Retinal pigment epithelial cell (primary cell): ENCODE measurements at regions not wholly inside any gene's neighbourhood (a gene's known extent, or its start where the extent isn't known, plus 50 kb on each side); places are given as distances from the start of the nearest gene placed in this dataset.
"Not testable (repeated sequence)": the region's sequence is repeated elsewhere in the genome, so short reads cannot be mapped to it uniquely, and the experiment has no call there.

ENCODE experiments used
- DNase-seq: peaks from one replicate; pipeline ENCODE4 v3.0.0-alpha.2; 2010; ENCODE audit warnings: low read depth
- H3K4me3 ChIP-seq: 2 replicates; pipeline ENCODE4 v1.5.1; 2011; ENCODE audit warnings: mild to moderate bottlenecking, low read length, control low read depth, moderate library complexity
- CTCF ChIP-seq: conservative IDR thresholded peaks from 2 replicates; pipeline ENCODE4 v1.5.1; 2011; ENCODE audit warnings: low read depth, low read length, control low read depth, inconsistent platforms

DNA sequence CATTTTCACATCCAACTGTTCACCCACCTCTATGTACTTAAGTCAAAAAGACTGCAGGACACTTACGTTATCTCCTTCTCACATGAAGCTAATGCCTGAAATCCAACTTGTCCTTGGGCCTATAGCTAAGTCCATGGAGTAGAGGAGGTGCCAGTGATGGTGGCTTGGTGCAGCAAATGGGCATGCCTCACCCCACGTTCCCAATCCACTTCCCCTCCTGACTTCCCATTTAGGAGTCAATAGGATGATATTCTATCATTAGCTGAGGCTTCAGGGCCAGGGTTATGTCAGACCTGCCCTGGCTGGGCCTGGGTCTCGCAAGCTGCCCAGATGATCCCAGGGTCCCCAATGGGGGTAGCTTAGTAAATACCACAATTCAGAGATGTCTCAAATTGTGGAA, 410.4 kb downstream of the MAFB start:
- no peak for TF ChIP-seq CTCF
- no peak overlapping the region for H3K4me3 ChIP-seq
- DNase-seq: no peak

GRCh38 chr20:40276301-40276700, 412.7 kb downstream of the MAFB start:
- no peak for DNase-seq
- H3K4me3 ChIP-seq: no peak overlapping the region
- TF ChIP-seq CTCF: no peak

GRCh38 chr20:40275738-40276137, 413.3 kb downstream of the MAFB start:
- no peak for DNase-seq
- TF ChIP-seq CTCF: no peak
- H3K4me3 ChIP-seq: no peak overlapping the region

DNA sequence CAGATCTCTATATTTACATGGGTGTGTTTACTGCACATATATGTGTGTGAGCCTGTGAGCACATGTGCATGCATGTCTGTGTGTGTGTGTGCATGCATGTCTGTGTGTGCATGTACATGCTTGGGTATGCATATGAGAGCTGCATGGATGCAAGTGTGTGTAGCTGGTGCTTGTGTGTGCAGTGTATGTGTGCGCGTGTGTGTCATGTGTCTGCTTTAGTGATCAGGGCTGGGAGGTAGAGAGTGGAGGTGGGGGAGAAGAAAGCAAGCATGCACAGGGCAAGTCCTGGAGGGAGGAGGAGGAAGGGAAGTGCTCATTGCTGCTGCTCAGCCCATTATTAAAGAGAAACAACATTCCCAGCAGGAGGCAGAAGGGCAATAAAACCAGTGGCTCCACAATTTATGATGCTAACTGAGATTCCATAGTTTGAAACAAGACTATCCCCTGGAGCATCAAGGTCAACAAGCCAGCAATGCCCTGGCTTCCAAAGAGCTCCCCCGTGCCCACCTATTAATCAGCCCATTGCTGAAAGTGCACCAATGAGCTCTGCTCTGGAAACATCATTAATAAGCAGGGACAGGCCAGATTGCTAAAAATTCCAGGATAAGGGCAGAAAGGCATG, 414.0 kb downstream of the MAFB start:
- DNase-seq: no peak
- TF ChIP-seq CTCF: no peak
- no peak overlapping the region for H3K4me3 ChIP-seq

DNA sequence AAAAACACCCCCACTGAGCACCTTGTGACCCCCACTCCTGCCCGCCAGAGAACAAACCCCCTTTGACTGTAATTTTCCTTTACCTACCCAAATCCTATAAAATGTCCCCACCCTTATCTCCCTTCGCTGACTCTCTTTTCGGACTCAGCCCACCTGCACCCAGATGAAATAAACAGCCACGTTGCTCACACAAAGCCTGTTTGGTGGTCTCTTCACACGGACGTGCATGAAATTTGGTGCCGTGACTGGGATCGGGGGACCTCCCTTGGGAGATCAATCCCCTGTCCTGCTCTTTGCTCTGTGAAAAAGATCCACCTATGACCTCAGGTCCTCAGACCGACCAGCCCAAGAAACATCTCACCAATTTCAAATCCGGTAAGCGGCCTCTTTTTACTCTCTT, 419.8 kb downstream of the MAFB start:
- DNase-seq, H3K4me3 ChIP-seq: not testable (repeated sequence)

- TF ChIP-seq CTCF: no peak
- DNase-seq: no peak
- H3K4me3 ChIP-seq: no peak overlapping the region
These were observed 420.5 kb downstream of the MAFB start for GRCh38 chr20:40268321-40269075.

GRCh38 chr20:40265825-40266533, 423.1 kb downstream of the MAFB start:
- H3K4me3 ChIP-seq: no peak overlapping the region
- no peak for DNase-seq
- TF ChIP-seq CTCF: peak; percentile 33
